ENCODE measurements at regions not wholly inside any gene's neighbourhood (a gene's known extent, or its start where the extent isn't known, plus 50 kb on each side); places are given as distances from the start of the nearest gene placed in this dataset.

- H3K4me3 ChIP-seq (ENCODE audit: low read length) = no peak overlapping the region
- TF ChIP-seq, protein P1, sequence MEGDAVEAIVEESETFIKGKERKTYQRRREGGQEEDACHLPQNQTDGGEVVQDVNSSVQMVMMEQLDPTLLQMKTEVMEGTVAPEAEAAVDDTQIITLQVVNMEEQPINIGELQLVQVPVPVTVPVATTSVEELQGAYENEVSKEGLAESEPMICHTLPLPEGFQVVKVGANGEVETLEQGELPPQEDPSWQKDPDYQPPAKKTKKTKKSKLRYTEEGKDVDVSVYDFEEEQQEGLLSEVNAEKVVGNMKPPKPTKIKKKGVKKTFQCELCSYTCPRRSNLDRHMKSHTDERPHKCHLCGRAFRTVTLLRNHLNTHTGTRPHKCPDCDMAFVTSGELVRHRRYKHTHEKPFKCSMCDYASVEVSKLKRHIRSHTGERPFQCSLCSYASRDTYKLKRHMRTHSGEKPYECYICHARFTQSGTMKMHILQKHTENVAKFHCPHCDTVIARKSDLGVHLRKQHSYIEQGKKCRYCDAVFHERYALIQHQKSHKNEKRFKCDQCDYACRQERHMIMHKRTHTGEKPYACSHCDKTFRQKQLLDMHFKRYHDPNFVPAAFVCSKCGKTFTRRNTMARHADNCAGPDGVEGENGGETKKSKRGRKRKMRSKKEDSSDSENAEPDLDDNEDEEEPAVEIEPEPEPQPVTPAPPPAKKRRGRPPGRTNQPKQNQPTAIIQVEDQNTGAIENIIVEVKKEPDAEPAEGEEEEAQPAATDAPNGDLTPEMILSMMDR (IDR thresholded peaks at IDR 0.05; ENCODE audit: insufficient read depth, low read depth, low read length, missing control alignments) = no peak
- DNase-seq (ENCODE audit: low read depth) = no peak
Observed at GRCh38 chr9:106575823-106576222, 287.1 kb upstream of the ZNF462 start.

DNA sequence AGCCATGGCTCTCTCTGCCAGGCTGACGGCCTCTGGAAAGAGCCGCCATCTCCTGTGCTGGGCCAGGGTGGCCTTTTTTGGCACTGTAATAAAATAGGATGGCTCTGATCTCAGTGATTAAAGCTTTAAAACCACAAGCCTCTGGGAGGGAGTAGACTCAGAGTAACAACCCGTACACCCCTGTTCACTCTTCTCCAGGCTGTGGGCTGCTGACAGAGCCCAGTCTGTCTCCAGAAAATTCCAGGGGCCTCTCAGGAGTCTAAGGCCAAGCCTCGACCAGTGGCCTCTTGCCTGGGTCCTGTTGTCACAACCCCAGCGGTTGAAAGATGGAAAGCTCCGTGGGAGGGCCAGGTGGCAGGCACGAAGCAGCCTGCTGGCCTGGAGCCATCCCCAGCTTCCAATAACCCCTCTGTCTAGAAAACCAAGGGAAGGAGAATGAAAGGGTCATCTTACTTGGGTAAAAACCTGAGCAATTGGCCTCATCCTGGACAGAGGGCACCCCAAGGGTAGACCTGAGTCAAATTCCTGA, 286.7 kb upstream of the ZNF462 start:
- DNase-seq (ENCODE audit: low read depth) = no peak
- TF ChIP-seq, protein P1 (IDR thresholded peaks at IDR 0.05; ENCODE audit: insufficient read depth, low read depth, low read length, missing control alignments) = no peak
- H3K4me3 ChIP-seq (ENCODE audit: low read length) = no peak overlapping the region

DNA sequence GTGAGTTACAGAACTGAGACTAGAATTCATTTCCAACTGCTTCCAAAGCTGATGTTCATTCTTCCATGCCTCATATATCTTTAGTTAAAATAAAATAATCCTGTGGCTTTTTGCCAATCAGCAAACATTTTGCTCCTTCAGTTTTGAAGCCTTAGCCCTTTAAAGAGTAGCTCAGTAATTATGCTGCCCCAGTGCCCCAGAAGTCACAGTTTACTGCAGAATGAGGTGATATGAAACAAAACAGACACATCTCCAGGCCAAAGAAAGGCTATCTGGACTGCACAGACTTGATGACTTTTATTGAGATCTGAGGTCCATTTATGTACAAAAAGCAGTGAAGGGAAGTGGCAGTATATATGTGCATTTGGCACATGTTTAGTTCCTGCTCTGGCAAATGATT, 285.8 kb upstream of the ZNF462 start:
- no peak for DNase-seq (ENCODE audit: low read depth)
- H3K4me3 ChIP-seq (ENCODE audit: low read length) = no peak overlapping the region

GRCh38 chr9:106580546-106580945, 282.4 kb upstream of the ZNF462 start:
- DNase-seq (ENCODE audit: low read depth) = no peak
- no peak overlapping the region for H3K4me3 ChIP-seq (ENCODE audit: low read length)
- TF ChIP-seq, protein P1 (IDR thresholded peaks at IDR 0.05; ENCODE audit: insufficient read depth, low read depth, low read length, missing control alignments) = no peak

More for the DNA sequence above, 285.8 kb upstream of the ZNF462 start:
- TF ChIP-seq, protein P1 (IDR thresholded peaks at IDR 0.05; ENCODE audit: insufficient read depth, low read depth, low read length, missing control alignments) = no peak

- TF ChIP-seq, protein P1 (IDR thresholded peaks at IDR 0.05; ENCODE audit: insufficient read depth, low read depth, low read length, missing control alignments) = no peak
Observed at GRCh38 chr9:106581973-106582372, 281.0 kb upstream of the ZNF462 start.

GRCh38 chr9:106583751-106584150, 279.2 kb upstream of the ZNF462 start:
- peak; percentile 94 for DNase-seq (ENCODE audit: low read depth)
- no peak overlapping the region for H3K4me3 ChIP-seq (ENCODE audit: low read length)
- TF ChIP-seq, protein P1 (IDR thresholded peaks at IDR 0.05; ENCODE audit: insufficient read depth, low read depth, low read length, missing control alignments) = no peak

More at GRCh38 chr9:106581973-106582372, 281.0 kb upstream of the ZNF462 start:
- no peak overlapping the region for H3K4me3 ChIP-seq (ENCODE audit: low read length)
- no peak for DNase-seq (ENCODE audit: low read depth)

DNA sequence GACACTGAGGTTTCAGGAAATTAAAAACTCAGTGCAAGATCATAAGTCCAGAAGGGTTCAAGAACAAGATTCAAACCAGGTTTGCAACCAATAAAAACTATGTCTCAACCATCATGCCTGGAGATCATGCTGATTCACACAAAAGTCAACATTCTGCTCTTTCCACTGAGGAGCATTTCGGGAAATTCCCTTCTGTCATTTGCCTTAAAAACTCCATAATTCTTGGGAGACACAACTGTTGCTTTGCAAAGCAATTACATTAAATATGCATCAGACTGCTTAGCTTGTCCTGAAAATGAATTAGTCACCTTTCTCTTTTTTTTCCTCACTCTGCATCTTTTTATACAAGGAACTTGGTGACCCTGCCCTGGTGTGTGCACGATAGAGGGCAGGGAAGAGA, 275.9 kb upstream of the ZNF462 start:
- peak; percentile 85 for DNase-seq (ENCODE audit: low read depth)
- H3K4me3 ChIP-seq (ENCODE audit: low read length) = no peak overlapping the region
- TF ChIP-seq, protein P1 (IDR thresholded peaks at IDR 0.05; ENCODE audit: insufficient read depth, low read depth, low read length, missing control alignments) = no peak

Data from epithelial cell of esophagus (primary cell).